ENCODE measurements at regions not wholly inside any gene's neighbourhood (a gene's known extent, or its start where the extent isn't known, plus 50 kb on each side); places are given as distances from the start of the nearest gene placed in this dataset.

DNA sequence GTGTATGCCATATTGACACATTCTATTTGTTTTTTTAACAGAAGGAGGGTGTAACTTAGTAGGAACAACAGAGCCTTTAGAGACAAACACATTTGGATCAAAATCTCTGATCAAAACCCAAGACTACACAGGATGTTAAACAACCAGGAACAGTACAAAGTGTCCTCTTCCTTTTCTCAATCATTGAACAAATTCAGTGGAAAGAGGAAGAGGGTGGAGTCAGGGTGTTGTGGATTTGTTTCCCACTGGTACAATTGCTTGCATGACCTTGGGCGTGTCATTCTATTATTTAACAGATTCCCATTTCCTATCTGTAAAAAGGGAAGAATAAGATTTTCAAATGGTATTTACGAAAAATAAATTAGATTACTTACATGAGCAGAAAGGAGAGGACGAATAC lies 1162.8 kb upstream of the PRKX start:
- TF ChIP-seq, protein P1, sequence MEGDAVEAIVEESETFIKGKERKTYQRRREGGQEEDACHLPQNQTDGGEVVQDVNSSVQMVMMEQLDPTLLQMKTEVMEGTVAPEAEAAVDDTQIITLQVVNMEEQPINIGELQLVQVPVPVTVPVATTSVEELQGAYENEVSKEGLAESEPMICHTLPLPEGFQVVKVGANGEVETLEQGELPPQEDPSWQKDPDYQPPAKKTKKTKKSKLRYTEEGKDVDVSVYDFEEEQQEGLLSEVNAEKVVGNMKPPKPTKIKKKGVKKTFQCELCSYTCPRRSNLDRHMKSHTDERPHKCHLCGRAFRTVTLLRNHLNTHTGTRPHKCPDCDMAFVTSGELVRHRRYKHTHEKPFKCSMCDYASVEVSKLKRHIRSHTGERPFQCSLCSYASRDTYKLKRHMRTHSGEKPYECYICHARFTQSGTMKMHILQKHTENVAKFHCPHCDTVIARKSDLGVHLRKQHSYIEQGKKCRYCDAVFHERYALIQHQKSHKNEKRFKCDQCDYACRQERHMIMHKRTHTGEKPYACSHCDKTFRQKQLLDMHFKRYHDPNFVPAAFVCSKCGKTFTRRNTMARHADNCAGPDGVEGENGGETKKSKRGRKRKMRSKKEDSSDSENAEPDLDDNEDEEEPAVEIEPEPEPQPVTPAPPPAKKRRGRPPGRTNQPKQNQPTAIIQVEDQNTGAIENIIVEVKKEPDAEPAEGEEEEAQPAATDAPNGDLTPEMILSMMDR (IDR thresholded peaks at IDR 0.05; ENCODE audit: extremely low read depth, insufficient read depth, missing control alignments) = no peak
- DNase-seq (ENCODE audit: low spot score) = no peak
- in situ Hi-C loops (cut with MboI; ENCODE audit: low pct_unique_long_range_greater_than_20kb, low sequenced_read_pairs, unreplicated experiment) = no loop called here

DNA sequence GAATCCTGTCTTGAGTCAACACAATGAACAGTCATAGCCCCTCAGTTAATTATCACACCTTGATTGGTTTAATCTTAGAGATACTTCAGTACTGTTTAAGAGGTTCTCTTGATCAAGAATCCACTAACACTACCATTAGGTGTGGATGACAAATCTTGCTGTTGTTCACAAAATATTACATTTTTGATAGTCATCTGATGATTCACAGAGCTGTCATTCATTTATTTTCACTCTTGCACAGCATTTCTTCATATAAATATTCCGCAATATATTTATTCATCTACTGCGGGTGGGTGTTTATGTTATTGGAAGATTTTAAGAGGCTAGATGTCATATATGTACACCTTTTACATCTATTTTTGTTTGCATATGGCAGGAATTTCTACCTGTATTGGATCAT lies 1138.1 kb upstream of the PRKX start:
- DNase-seq (ENCODE audit: low spot score) = no peak
- TF ChIP-seq, protein P1 (IDR thresholded peaks at IDR 0.05; ENCODE audit: extremely low read depth, insufficient read depth, missing control alignments) = no peak
- in situ Hi-C loops (cut with MboI; ENCODE audit: low pct_unique_long_range_greater_than_20kb, low sequenced_read_pairs, unreplicated experiment) = no loop called here

DNA sequence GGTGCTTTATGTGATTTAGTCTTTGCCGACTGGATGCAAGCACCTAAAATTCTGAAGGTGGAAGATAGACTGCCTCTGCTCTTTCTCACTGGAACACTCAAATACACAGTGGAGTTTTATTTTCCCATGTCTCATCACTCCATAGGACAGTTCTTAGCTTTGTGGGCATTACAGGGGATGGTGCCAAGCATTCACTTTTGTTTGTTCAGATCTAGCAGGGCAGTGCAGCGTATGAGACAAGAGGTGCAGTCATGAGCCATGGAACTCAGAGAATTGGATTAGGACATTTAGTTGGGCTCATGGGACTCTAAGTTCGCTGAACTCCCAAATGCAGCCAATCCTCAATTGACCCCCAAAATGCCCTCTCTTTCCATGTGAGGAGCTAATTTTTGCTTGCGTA lies 1136.9 kb upstream of the PRKX start:
- no peak for DNase-seq (ENCODE audit: low spot score)
- in situ Hi-C loops (cut with MboI; ENCODE audit: low pct_unique_long_range_greater_than_20kb, low sequenced_read_pairs, unreplicated experiment) = no loop called here
- TF ChIP-seq, protein P1 (IDR thresholded peaks at IDR 0.05; ENCODE audit: extremely low read depth, insufficient read depth, missing control alignments) = no peak

DNA sequence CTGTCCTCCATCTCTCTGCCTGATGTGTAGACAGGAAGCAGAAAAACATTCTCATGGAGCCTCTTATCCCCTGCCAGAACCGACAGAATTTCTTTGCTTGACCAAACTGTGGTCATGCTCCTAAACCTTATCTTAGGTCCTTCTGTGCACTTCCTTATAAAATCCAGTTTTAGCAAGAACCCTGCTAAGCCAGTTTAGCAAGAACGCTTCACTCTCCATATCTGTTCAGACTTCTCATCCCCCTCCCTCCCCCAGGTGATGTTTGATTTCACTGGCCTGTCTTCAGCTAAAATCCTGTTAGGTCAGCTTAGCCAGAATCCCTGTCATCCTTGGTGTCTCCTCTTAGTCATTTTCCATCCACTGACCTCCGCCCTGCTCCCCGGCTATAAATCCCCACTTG lies 1130.9 kb upstream of the PRKX start:
- in situ Hi-C loops (cut with MboI; ENCODE audit: low pct_unique_long_range_greater_than_20kb, low sequenced_read_pairs, unreplicated experiment) = no loop called here
- TF ChIP-seq, protein P1 (IDR thresholded peaks at IDR 0.05; ENCODE audit: extremely low read depth, insufficient read depth, missing control alignments) = no peak
- no peak for DNase-seq (ENCODE audit: low spot score)

DNA sequence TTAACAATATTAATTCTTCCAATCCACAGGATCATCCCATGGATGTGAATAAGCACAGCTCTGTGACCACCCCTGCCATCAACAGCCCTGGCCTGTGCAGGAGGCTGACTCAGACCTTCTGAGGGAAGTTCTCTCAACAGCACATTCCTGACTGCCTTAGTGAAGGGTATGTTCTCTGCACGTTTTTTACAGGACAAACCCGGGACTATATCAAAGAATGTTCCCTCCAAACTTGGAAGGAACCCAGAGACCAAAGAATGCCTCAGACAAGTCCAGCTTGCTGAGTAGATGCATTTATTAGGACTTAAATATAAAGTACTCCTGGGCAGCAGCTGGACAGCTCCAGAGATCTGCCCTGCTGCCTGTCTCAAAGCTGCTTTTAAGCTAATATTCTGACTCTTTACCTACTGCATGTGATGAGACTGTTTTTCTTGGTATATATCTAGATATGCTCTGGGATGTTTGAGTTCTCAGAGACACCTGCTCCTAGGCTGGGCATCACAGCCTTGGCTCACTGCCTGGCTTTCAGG lies 1127.8 kb upstream of the PRKX start:
- in situ Hi-C loops (cut with MboI; ENCODE audit: low pct_unique_long_range_greater_than_20kb, low sequenced_read_pairs, unreplicated experiment) = no loop called here
- TF ChIP-seq, protein P1 (IDR thresholded peaks at IDR 0.05; ENCODE audit: extremely low read depth, insufficient read depth, missing control alignments) = no peak
- no peak for DNase-seq (ENCODE audit: low spot score)

DNA sequence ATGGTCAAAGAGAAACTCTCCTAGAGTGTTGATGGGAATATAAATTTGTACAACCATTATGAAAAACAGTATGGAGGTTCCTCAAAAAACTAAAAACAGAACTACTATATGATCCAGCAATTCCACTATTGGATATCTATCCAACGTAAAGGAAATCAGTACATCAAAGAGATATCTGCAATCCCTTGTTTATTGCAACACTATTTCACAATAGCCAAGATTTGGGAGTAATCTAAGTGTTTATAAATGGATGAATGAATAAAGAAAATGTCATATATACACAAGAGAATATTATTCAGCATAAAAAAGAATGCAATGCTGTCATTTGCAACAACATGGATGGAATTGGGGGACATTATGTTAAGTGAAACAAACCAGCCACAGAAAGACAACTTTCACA lies 1118.1 kb upstream of the PRKX start:
- TF ChIP-seq, protein P1 (IDR thresholded peaks at IDR 0.05; ENCODE audit: extremely low read depth, insufficient read depth, missing control alignments) = no peak
- in situ Hi-C loops (cut with MboI; ENCODE audit: low pct_unique_long_range_greater_than_20kb, low sequenced_read_pairs, unreplicated experiment) = no loop called here
- DNase-seq (ENCODE audit: low spot score) = no peak
